ENCODE measurements at regions not wholly inside any gene's neighbourhood (a gene's known extent, or its start where the extent isn't known, plus 50 kb on each side); places are given as distances from the start of the nearest gene placed in this dataset.

- Histone ChIP-seq H3K9me3 (no peaks in the 10 kb centered on the region), H3K4me1 (no peaks in the 10 kb centered on the region), H3K36me3 (no peaks in the 10 kb centered on the region), H3K27me3 (no peaks in the 10 kb centered on the region), H3K4me3 (no peak overlapping the region), H3K27ac (no peak overlapping the region)
- DNase-seq (no peak), ATAC-seq (no peak)
- intact Hi-C loops (cut with DNase I), result no loop called here
- no peak for TF ChIP-seq POLR2A (IDR thresholded peaks at IDR 0.05)
- TF ChIP-seq, protein P1, sequence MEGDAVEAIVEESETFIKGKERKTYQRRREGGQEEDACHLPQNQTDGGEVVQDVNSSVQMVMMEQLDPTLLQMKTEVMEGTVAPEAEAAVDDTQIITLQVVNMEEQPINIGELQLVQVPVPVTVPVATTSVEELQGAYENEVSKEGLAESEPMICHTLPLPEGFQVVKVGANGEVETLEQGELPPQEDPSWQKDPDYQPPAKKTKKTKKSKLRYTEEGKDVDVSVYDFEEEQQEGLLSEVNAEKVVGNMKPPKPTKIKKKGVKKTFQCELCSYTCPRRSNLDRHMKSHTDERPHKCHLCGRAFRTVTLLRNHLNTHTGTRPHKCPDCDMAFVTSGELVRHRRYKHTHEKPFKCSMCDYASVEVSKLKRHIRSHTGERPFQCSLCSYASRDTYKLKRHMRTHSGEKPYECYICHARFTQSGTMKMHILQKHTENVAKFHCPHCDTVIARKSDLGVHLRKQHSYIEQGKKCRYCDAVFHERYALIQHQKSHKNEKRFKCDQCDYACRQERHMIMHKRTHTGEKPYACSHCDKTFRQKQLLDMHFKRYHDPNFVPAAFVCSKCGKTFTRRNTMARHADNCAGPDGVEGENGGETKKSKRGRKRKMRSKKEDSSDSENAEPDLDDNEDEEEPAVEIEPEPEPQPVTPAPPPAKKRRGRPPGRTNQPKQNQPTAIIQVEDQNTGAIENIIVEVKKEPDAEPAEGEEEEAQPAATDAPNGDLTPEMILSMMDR (IDR thresholded peaks at IDR 0.05), result no peak
- 70% methylated on average over 4 of the region's 4 CpGs for WGBS (ENCODE audit: insufficient coverage, low coverage, low lambda C conversion rate, missing lambda C conversion rate)
Measured at GRCh38 chr2:128958241-128958640, 639.6 kb upstream of the HS6ST1 start.

DNA sequence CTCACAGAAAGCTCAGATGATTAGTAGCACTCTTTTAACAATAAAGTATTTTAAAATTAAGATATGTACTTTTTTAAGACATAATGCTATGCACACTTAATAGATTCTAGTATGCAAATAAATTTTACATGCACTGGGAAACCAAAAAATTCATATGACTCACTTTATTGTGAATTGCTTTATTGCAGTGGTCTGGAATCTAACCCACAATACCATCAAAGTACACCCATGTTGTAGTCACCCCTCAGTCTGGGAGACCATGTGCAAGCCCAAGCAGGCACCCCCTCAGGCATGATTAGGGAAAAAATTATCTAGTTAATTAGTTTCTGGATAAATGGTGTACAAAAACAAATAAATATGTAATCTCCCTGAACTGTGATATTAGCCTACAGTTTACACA is 649.0 kb upstream of the HS6ST1 start:
- no peak for ATAC-seq
- Histone ChIP-seq H3K4me1 (no peaks in the 10 kb centered on the region), H3K36me3 (no peaks in the 10 kb centered on the region)

DNA sequence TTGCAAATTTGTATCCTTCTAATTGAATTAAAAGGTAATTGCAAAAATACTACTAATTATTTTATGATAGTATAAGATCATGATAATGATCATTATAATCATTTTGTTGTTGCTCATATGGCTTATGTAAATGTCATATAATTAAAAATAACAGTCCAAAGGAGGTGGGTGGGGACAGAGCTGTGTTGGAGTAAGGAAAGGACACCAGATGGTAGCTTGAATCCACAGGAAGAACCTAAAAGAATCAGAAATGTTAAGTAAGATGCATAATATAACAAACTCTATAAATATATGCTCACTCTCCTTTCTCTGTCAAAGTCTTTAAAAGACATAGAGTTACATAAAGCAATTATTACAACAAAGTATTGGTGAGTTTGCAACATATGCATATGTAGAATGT is 650.7 kb upstream of the HS6ST1 start:
- Histone ChIP-seq H3K36me3 (no peaks in the 10 kb centered on the region), H3K27me3 (no peaks in the 10 kb centered on the region), H3K27ac (no peak overlapping the region), H3K4me3 (no peak overlapping the region), H3K9me3 (no peaks in the 10 kb centered on the region), H3K4me1 (no peaks in the 10 kb centered on the region)
- ATAC-seq, result no peak
- DNase-seq, result no peak
- TF ChIP-seq, protein P1 (IDR thresholded peaks at IDR 0.05), result no peak
- no peak for TF ChIP-seq POLR2A (IDR thresholded peaks at IDR 0.05)
- intact Hi-C loops (cut with DNase I), result no loop called here

More for the DNA sequence above, 649.0 kb upstream of the HS6ST1 start:
- intact Hi-C loops (cut with DNase I), result no loop called here
- H3K9me3 ChIP-seq, result no peaks in the 10 kb centered on the region
- no peak overlapping the region for H3K27ac ChIP-seq
- H3K27me3 ChIP-seq, result no peaks in the 10 kb centered on the region
- no peak for DNase-seq
- TF ChIP-seq, protein P1 (IDR thresholded peaks at IDR 0.05), result no peak
- TF ChIP-seq POLR2A (IDR thresholded peaks at IDR 0.05), result no peak
- H3K4me3 ChIP-seq, result no peak overlapping the region

DNA sequence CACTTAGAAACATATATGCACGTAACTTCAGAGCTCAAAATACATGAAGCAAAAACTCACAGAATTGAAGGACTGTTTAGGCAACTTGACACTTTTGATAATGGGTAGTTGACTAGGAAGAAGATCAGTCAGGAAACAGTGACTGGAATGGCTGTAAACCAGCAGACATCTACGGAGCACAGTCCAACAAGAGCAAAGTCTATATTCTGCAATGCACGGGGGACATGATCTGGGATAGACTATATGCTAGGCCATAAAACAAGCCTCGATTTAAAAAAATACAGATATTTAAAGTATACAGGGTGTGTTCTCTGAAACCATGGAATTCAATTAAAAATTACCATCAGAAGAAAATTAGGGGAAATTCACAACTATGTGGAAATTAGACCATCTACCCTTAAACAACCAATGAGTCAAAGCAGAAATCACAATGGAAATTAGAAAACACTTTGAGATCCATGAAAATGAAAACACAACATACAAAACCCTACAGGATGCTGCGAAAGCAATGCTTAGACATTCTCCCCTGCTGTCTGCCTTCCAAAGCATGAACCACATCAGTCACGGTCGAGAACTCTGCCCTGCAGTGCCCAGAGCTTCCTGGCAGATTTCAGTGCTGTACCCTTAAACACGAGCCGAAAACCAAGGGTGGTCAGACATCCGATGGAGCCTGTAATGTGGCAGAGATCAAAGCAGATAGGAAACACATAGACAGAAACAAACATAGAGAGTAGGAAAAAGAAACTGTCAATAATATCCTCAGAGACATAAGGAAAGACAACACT is 651.9 kb upstream of the HS6ST1 start:
- intact Hi-C loops (cut with DNase I), result no loop called here
- ATAC-seq, result no peak
- WGBS (ENCODE audit: insufficient coverage, low coverage, low lambda C conversion rate, missing lambda C conversion rate), result 39% methylated on average over 10 of the region's 10 CpGs
- no peak for DNase-seq
- Histone ChIP-seq H3K9me3 (no peaks in the 10 kb centered on the region), H3K27ac (no peak overlapping the region), H3K4me1 (no peaks in the 10 kb centered on the region), H3K27me3 (no peaks in the 10 kb centered on the region), H3K4me3 (no peak overlapping the region), H3K36me3 (no peaks in the 10 kb centered on the region)
- no peak for TF ChIP-seq POLR2A (IDR thresholded peaks at IDR 0.05)
- TF ChIP-seq, protein P1 (IDR thresholded peaks at IDR 0.05), result no peak

- no CpG with 5 or more reads among the region's 4 CpGs for WGBS (ENCODE audit: insufficient coverage, low coverage, low lambda C conversion rate, missing lambda C conversion rate)
- Histone ChIP-seq H3K27me3 (no peaks in the 10 kb centered on the region), H3K4me1 (no peaks in the 10 kb centered on the region), H3K36me3 (no peaks in the 10 kb centered on the region), H3K4me3 (no peak overlapping the region), H3K9me3 (no peaks in the 10 kb centered on the region), H3K27ac (no peak overlapping the region)
- ATAC-seq (no peak), DNase-seq (no peak)
- TF ChIP-seq, protein P1 (IDR thresholded peaks at IDR 0.05), result no peak
- TF ChIP-seq POLR2A (IDR thresholded peaks at IDR 0.05), result no peak
- intact Hi-C loops (cut with DNase I), result no loop called here
Measured at GRCh38 chr2:128973566-128973965, 654.9 kb upstream of the HS6ST1 start.

All from right lobe of liver (tissue), 6 donors.